Activated naive CD4-positive, alpha-beta T cell treated with Interleukin-2 at 50 U/mL for 16 hours (primary cell): ENCODE measurements at regions not wholly inside any gene's neighbourhood (a gene's known extent, or its start where the extent isn't known, plus 50 kb on each side); places are given as distances from the start of the nearest gene placed in this dataset.
"Not testable (repeated sequence)": the region's sequence is repeated elsewhere in the genome, so short reads cannot be mapped to it uniquely, and the experiment has no call there.

ENCODE experiments used
- DNase-seq: peaks from one replicate; pipeline ENCODE4 v3.0.0-alpha.2; 2020

GRCh38 chrX:26581091-26581490 lies 365.1 kb downstream of the MAGEB5 start:
- no peak for DNase-seq

GRCh38 chrX:26580021-26580420 lies 364.1 kb downstream of the MAGEB5 start:
- DNase-seq = no peak

DNA sequence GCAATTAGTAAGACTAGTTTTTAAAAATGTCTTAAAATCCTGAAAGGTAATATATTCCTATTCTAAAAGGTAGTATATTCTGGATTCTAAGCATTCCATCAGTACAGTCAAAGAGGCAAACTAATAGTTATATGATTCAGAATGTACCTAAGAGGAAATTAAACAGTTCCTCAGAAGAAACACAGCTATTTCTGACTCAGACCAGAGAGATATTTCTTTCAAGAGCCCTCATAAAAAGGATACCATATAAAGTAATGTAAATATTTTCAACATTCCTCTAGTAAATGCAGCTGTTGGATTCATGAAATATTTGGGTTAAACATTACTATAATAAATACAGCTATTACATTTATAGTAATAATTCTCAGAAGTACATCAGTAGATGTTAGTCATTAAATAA lies 358.3 kb downstream of the MAGEB5 start:
- DNase-seq = no peak

- DNase-seq = no peak
These were observed 346.2 kb downstream of the MAGEB5 start for GRCh38 chrX:26562156-26562555.

DNA sequence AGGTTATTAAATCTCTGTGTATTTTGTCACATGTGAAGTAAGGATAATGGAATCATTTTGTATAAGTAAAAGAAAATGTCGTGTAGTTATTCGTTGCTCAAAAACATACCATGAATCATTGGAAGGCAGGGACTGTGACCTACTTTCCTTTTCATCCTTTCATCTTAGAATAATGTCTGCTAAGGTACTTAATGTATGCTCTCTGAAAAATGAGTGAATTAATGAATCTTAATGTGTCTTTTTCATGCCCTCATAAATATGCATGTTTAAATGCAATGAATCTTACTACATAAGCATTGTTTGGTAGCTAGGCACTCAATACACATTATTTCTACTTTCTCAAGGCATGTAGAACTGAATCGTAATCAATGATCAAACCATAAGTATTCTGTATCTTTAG lies 343.9 kb downstream of the MAGEB5 start:
- DNase-seq = no peak

DNA sequence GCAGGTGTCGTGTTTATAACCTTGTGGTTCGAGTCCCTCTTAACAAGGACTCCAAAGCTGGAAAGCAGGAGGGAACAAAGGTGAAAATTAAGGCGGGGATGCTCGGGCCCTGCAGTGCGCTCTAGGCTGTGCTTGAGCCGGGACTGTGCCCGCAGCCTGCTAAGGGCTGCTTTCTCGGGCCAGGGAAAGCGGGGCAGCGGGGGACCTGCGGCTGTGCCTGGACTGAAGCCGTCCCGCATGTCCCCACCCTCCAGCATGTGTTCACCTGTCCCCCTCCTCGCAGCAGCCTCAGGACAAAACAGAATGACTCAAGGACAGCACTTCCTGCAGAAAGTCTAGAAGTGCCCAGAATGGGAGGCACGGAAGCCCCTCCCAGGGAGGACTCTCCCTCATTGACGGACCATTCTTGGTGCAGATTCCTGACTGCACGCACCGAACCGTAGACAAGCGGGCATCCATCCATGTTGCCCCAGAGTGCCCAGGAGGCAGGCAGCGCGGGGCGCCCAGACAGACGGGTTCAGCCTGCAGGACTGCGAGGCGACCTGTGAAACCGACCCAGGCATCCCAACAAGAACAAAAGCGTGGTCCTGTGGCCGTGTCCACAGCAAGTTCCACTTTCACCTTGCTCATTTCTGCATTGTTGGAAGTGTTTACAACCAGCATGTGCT lies 342.9 kb downstream of the MAGEB5 start:
- no peak for DNase-seq

- no peak for DNase-seq
These were observed 341.8 kb downstream of the MAGEB5 start for GRCh38 chrX:26557691-26558321.

DNA sequence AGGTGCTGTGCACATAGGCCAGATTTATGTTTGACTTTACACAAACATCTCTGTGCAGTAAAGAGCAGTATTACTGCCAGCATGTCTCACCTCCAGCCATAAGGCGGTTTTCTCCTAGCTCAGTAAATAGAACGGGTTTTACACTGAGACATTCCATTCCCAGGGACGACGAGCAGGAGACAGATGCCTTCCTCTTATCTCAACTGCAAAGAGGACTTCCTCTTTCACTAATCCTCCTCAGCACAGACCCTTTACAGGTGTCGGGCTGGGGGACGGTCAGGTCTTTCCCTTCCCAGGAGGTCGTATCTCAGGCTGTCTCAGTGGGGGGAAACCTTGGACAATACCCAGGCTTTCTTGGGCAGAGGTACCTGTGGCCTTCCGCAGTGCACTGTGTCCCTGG lies 309.8 kb downstream of the MAGEB5 start:
- DNase-seq = not testable (repeated sequence)

- no peak for DNase-seq
These were observed 306.5 kb downstream of the MAGEB5 start for GRCh38 chrX:26522501-26522900.

GRCh38 chrX:26511589-26512363 lies 295.8 kb downstream of the MAGEB5 start:
- DNase-seq = no peak

GRCh38 chrX:26470941-26471340 lies 255.0 kb downstream of the MAGEB5 start:
- no peak for DNase-seq

DNA sequence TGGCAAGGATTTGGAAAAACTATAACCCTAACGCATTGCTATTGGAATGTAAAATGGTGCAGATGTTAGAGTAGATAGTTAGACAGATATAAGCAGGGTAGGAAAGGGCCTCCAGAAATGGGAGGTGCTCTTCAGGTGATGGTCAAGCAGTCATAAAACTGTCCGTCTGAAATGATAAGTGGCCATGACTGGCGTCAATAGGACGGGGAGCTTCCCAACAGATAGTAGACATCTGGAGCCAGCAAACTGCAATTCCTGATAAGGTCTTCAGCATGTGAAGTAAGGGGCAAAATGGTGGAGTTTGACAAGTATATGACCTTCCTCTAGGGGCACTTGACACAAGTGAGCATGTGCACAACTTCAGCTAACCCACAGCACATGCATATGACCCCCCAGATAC lies 250.4 kb downstream of the MAGEB5 start:
- no peak for DNase-seq

- no peak for DNase-seq
These were observed 229.3 kb downstream of the MAGEB5 start for GRCh38 chrX:26445288-26445687.

DNA sequence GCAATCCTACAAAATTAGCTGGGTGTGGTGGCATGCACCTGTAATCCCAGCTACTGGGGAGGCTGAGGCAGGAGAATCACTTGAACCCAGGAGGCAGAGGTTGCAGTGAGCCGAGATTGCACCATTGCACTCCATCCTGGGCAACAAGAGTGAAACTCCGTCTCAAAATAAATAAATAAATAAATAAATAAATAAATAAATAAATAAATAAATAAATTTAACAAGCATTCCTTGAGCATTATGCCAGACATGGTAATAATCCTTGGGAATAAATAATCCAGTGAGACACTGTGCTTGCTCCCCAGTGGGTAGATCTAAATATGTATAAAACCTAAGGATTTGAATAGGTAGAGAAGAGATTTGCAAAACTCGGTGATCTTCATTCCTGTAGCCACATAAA lies 228.4 kb downstream of the MAGEB5 start:
- not testable (repeated sequence) for DNase-seq

DNA sequence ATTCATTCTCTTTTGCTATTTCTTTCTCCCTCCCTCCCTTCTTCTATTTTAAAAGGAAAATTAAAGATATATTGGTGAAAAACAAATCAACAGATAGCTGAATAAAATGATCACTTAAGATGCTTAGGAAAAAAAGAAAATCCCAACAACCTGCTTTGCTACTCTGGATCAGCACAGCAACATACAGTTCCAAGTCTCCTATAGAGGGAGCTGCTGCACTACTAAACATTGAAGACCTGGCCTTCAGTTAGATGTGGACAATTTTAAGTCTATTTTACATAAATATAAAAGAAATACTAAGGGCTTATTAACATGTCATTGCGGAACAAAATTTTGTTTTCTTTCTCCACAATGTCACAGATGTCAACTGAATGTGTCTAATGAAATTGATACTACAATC lies 226.4 kb downstream of the MAGEB5 start:
- DNase-seq = no peak

DNA sequence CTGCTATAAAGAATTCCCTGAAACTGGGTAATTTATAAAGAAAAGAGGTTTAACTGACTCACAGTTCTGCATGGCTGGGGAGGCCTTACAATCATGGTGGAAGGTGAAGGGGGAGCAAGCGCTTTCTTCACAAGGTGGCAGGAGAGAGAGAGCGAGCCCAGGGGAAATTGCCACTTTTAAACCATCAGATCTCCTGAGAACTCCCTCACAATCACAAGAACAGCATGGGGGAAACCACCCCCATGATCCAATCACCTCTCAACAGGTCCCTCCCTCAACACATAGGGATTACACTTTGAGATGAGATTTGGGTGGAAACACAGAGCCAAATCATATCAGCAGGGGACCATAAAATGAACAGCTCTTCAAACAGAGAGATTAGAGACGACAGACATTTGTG lies 198.6 kb downstream of the MAGEB5 start:
- DNase-seq = no peak

DNA sequence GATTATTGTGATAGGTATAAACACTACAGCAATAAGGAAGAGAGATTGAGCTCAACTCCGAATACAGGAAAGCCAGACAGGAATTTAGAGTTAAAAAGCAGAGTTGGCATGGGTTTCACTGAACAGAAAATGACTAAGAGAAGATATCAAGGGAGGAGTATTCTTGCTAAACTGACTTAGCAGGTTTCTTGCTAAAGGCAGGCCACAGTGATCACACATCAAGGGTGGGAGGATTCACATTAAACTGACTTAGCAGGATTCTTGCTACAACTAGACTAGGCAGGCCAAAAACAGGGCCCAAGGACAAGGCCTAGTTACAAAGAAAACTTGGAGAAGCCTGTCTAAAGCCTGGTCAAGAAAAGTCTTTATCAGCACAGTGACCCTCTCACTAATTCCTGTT lies 195.1 kb downstream of the MAGEB5 start:
- no peak for DNase-seq

- no peak for DNase-seq
These were observed 193.7 kb downstream of the MAGEB5 start for GRCh38 chrX:26409636-26410035.

DNA sequence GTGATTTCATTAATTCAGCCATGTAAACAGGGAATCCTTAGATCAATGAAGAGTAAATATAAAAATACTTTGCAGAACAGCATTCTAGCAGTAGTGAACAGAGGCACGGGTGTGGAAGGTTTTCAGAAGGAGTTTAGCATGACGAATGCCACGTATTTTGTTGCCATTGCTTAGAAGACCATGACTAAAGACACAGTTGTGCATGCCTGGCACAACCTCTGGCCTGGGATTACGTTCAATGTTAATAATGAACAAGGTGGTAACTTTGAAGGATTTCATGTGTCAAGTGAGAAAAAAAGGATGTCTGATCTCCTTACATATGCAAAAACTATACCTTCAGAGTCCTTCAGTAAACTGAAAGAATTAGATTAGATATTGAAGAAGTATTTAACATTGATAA lies 171.9 kb downstream of the MAGEB5 start:
- no peak for DNase-seq

- DNase-seq = no peak
These were observed 160.2 kb downstream of the MAGEB5 start for GRCh38 chrX:26376037-26376708.

DNA sequence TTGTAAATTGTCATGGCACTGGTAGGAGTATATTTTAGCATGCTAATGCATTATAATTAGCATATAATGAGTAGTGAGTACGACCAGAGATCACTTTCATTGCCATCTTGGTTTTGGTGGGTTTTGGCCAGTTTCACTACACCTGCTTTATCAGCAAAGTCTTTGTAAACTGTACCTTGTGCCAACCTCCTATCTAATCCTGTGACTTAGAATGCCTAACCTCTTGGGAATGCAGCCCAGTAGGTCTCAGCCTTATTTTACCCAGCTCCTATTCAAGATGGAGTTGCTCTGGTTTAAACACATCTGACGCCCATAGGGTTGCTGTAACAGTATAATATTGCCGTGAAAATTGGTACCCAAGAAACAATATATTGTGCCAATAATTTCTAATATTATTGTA lies 159.4 kb downstream of the MAGEB5 start:
- no peak for DNase-seq

DNA sequence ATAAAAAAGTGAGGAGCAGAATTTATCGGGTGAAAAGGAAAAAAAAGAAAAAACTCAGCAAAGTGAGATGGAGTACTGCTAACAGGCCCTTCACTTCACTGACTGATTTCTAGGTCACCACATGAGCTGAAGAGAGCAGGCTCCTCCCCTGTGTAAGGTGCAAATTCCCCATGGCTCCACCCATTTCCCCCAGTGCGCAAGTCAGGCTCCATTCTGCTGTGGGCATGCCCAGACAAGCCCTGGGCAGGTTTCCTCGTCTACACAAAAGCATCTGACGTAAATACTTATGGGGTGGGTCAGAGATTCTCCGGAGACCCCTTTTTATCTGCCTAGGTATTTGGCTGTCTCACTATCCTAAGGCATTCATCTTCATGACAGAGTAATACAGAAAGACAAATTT lies 157.9 kb downstream of the MAGEB5 start:
- DNase-seq = no peak

- DNase-seq = no peak
These were observed 137.0 kb downstream of the MAGEB5 start for GRCh38 chrX:26352891-26353430.
